ENCODE measurements at regions not wholly inside any gene's neighbourhood (a gene's known extent, or its start where the extent isn't known, plus 50 kb on each side); places are given as distances from the start of the nearest gene placed in this dataset.
"Not testable (repeated sequence)": the region's sequence is repeated elsewhere in the genome, so short reads cannot be mapped to it uniquely, and the experiment has no call there.

DNA sequence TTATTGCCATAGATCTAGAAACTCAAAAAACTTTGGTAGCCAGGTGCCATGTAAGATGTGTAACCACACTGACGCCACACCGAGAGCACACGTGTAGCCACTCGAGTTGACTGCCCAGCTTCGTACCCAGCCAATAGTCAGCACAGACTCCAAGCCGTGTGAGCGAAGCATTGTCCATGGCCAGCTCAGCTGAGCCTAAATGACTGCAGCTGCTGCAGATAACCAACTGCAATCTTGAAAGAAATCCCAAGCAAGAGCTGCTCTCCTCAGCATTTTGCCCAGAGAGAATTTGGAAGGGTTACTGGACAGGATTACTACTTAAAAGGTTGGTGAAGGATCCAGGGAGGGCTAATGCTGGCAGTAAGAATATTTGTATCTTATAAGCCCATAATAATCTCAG, 193.0 kb upstream of the THRB start:
- no peak for DNase-seq (ENCODE audit: low spot score)

DNA sequence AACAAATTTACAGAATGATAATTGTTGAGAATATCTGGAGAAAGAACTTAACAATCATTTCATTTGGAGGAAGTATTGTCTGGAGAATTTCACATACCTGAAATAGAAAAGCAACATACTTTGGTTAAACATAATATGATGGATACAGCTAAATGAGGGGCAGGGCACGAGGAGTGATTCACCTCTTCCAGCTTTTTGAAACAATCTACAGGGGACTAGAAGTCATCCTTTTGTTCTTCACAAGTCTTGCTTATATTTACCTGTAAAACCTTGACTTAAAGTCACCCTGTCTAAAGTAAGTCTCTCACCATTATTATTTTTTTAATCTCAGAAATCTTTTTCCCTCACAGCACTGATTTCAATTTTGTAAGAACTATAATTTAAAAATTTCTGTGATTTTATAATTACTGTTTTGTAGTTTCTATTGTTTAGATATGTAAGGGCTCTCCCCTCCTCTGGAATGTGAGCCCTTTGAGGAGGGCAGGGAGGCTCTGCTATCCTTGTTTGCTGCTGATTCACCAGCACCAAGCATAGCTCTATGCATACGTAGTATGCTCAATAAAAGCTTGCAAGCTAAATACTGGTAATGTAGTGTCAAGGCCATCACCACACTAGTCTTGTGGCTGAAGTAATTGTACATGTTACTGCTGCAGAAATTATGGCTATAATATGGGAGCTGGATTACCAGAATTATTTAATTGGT, 193.9 kb upstream of the THRB start:
- no peak for DNase-seq (ENCODE audit: low spot score)

DNA sequence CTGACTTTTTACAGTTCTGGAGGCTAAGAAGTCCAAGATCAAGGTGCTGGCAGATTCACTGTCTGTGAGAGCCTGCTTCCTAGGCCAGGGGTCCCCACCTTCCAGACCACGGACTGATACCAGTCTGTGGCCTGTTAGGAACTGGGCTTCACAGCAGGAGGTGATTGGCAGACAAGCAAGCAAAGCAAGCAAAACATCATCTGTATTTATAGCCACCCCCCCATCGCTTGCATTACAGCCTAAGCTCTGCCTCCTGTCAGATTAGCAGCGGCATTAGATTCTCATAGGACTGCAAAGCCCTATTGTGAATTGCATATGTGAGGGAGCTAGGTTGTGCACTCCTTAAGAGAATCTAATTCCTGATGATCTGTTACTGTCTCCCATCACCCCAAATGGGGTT, 194.7 kb upstream of the THRB start:
- DNase-seq (ENCODE audit: low spot score), result no peak

DNA sequence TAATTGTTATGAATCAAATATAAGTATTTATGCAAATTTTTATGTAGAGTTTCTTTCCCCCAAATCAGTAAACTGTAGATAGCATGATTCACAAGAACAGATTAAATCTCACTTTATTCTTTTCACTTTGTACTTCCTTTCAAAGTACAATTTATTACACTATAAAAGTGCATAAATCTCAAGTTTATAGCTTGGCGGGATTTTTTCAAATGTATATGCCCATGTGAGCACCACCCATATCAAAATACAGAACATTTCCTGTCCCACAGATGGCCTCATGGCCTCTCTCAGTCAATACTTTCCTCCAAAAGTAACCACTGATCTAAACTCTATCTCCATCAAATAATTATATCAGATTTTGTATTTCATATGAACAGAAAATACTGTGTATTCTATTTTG, 196.1 kb upstream of the THRB start:
- DNase-seq (ENCODE audit: low spot score), result no peak

DNA sequence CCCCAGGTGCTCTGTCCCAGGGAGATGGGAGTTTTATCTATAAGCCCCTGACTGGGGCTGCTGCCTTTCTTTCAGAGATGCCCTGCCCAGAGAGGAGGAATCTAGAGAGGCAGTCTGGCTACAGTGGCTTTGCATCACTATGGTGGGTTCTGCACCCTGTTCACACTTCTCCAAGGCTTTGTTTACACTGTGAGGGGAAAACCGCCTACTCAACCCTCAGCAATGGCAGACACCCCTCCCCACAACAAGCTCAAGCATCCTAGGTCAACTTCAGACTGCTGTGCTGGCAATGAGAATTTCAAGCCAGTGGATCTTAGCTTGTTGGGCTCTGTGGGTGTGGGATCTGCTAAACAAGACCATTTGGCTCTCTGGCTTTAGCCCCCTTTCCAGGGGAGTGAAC, 204.4 kb upstream of the THRB start:
- not testable (repeated sequence) for DNase-seq (ENCODE audit: low spot score)

DNA sequence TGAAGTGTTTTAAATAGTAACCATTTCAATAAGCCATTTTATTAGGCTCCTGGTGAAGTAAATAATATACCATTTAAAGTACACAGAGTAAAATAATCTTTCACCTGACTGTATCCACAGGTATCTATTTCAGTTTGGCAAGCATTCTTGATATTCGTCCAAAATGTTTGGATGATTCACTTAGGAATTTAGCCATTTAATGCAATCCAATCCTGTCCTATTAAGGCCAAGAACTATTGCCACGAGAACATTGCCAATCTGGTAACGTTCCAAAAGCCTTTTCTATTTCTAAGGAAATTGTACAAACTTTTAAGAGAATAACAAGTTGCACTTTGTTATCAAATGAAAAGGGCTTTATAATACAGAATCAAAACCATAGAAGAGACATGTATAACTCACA, 209.8 kb upstream of the THRB start:
- no peak for DNase-seq (ENCODE audit: low spot score)

DNA sequence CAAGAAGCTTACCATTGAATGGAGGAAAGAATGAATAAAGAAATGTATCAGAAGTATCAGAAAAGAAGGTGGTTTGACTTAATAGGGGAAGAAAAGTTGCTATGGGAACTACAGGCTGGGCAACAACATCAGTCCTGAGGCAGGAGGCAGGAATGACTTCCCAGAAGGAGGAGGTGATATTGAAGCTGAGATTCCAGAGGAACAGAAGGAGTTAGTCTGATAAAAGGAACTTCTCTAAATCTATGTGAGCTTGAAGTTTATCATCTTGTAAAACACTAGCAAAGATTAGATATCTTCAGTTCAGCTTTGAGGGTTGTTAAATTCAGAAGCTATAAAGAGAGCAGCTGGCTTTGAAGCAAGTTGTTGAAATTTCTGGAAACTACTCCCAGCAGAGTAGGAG, 213.3 kb upstream of the THRB start:
- no peak for DNase-seq (ENCODE audit: low spot score)

DNA sequence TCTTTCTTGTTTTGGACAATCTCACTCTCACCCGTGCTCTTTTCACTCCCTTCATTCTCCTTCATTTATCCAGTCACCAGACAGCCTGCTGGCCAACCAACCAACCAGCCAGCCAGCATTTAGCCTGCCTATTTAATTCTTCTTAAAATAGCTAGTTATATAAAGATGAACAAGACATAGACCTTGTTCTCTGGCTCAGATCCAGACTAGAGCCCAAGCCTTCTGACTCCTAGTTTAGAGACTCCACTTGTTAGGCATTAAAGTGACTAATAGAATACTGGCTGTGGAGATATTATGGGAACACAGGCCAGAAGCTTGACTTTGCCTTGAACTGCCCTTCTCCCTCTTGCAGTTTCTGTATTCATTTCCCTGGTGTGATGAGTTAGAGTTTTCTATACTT, 215.3 kb upstream of the THRB start:
- no peak for DNase-seq (ENCODE audit: low spot score)

DNA sequence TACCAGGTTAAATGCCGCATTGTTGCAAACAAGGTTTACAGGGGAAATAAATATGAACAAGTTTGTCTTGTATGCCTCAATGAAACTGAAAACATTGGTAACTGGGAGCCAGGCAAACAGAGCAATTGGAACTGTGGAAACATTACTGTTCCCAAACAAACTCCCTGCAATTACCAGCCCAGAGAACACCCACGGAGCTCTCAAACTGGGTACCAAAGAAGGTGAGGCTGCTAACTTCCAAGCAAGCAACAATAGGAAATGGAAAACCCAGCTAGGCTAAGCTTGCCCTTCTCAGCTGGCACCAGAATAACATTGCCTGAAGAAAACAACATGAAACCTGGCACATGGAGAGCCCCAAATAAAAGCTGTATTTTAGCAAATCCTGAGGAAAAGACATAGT, 218.9 kb upstream of the THRB start:
- DNase-seq (ENCODE audit: low spot score), result no peak

DNA sequence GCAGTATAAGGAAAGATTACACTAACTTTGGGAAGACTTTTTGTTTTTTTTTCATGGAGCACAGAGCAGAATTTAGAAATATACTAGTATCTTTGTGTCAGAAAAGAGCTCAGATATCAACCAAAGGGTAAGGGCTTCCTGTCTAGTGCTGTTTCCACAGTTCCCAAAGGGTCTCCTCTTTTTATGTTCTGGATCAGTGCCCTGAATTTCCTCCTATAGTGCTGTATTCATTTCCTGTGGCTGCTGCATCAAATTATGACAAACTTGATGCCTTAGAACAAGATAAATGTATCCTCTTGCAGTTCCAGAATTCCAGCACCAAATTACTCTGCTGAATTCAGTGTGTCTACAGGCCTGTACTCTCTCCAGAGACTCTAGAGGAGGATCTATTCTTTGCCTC, 219.8 kb upstream of the THRB start:
- no peak for DNase-seq (ENCODE audit: low spot score)

DNA sequence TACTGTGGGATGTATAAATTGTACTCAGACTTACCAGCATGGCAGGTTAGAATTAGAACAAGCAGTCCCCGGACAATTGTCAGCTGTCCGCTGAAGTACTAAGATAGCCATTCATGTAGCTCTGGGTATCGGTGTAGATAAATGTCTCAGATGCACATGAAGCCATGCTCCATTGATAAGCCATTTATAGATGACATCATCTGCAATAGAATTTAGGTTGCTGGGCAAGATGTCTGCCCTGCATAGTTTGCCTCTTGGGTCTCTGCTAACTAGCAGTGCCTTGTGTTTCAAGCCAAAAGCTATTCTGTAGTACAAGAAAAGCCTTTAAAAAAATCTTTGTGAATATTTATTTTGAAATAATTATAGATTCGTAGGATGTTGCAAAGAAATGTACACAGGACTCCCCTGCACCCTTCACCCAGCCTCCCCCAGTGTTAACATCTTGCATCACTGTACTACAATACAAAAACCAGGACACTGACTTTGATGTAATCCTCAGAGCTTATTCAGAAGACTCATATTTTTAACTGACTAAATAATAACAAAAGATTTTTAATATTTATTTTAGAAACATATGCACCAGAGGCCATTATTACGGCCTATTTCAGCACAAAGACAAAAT, 220.6 kb upstream of the THRB start:
- DNase-seq (ENCODE audit: low spot score), result no peak

DNA sequence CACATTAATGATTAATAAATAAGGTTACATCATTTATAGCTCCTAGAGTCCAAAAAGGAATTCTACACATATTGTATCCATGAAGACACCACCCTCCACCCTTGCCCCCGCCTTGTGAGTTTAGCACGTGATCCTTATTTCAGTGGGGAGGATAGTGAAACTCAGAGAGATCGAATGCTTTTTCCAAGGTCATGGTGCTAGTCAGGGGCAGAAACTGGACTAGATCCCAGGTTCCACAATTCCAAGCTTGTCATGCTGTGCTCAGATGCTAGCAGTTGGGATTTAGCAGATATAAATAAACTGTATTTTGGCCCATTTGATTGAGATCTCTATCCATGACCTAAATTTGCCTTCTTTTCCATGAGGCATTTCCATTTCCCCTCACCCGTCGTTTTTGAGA, 227.4 kb upstream of the THRB start:
- DNase-seq (ENCODE audit: low spot score), result no peak

DNA sequence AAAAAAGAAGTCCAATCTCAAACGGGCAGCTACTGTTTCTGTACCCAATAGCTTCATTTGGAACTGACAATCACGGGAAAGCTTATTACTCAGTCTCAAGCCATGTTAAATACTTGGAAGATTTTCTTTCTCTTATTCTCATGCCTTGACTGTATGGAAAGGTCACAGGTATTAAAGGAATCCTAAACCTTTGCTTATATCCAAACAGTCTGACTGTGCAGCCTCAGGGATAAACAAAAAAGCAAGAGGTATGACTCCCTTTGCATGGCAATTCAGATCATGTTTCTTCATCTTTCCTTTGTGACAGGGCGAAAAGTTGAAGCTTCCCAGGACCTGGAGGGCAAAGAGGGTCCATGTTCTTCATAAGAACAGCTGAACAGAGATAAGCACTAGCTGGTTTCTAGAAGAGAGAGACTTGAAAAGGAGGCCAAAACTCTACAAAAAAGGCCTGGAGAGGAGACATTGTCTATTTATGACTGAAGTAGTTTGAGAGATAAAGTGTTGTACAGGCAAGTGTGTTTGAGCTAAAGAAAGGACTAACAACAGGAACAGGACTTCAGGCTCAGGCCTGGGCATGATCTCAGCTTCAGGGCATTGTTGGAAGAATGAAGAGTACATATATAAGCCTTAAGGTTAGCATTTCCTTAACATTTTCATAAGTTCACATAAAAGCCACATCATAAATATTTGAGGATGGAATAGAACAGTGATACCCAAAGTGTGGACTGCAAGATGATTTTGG, 231.0 kb upstream of the THRB start:
- no peak for DNase-seq (ENCODE audit: low spot score)

DNA sequence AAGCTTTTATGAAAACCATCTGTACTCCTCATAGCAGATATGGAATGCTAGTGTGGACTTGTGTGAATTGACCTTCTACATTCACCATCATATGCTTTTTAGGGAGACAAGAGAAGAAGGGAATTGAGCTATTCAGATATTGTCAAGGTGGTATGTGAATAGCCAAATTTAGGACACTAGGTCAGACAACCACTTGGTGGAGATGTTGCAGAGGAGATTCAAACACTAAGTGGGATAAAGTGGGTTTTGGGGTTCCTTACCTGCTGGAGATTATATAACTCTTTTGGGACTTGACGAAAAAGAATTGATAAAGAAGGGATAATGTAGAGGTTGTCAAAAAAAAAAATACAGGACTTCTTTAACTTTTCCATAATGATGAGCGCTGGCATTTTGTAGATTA, 231.8 kb upstream of the THRB start:
- DNase-seq (ENCODE audit: low spot score), result no peak

DNA sequence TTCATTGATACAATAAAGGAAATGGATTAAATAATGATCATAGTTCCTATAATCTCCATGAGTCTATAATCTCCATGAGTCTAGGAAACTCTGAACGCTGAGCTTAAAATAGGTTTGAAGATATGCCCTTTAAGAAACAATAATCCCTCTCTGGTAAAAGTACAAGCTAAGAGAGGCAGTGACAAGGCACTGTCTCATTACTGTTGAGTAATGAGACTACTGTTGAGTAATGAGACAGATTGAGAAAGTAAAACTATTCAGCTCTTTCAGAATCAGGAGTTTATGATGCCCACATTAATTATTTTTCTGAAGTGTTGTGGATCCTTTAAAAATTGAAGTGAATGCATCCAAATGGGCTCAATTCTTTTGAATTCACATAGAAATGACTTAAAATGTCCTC, 235.5 kb upstream of the THRB start:
- no peak for DNase-seq (ENCODE audit: low spot score)

DNA sequence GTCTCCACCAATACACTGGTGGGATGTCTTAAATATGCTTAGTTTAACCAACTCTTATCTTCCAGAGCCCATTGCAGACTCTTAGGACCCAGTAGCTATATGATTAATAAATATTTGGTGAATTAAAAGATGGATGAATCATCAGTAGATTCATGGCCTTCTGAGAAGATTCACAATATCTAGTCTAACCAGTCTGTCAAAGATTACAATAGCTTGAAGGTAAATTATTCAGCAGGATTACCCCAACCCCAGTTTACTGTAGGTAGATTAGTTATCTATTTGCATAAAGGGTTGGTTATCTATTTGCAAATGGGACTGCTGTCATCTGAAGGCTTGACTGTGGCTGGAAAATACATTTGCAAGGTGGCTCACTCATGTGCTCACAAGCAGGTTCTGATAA, 239.4 kb upstream of the THRB start:
- DNase-seq (ENCODE audit: low spot score), result no peak

DNA sequence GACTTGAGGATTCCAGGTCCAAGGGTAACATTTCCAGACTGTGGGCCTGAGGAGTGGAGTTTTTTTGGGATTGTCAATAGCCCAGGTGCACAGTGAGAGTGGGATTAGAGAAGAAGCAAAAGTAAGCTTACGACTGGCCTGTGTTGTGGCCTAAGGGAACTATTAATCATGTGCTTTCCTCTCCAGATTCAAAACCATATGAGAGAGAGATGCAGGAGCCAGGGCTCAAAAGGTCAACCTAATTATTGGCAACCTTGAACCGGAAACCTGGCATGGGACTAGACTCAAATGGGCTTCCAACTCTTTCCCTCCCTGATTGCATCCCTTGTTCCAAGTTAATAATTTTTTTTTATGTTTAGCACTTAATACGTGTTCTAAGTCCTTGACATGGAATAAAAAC, 242.1 kb upstream of the THRB start:
- no peak for DNase-seq (ENCODE audit: low spot score)

DNA sequence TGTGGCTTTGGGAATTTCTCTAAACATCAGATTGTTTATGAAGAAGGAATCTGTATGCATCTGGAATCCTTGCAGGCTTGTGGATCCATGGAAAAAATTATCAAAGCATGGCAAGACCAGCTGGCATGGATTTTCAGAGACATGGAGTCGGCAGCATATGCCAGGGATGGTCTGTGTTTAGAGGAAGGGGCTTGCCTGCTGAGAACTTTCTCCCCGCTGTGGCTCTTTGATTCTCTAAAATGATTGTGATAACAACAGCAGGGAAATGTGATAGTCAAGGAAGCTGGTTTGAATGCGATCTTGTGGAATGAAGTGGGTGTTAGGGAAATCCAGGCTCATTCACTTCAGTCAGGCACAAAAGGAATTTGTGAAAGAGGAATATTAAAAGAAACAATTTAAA, 245.7 kb upstream of the THRB start:
- DNase-seq (ENCODE audit: low spot score), result no peak

DNA sequence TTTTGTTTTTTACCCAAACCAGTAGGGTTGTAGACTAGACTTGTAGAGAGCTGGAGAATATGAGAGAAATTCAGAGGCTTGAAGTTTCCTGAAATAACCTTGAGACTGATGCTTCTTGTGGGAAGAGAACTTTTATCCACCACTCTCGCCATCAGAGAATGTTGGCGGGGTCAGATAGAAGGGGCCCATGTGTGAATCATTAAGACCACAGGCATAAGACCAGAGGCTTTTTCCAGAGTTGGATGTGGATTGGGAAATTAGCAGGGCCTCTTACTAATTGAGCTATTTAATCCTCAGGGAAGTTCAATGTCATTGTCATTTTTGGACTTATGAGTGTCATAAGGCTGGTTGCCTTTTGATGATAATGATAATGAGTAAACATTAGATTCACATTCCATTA, 246.9 kb upstream of the THRB start:
- no peak for DNase-seq (ENCODE audit: low spot score)

DNA sequence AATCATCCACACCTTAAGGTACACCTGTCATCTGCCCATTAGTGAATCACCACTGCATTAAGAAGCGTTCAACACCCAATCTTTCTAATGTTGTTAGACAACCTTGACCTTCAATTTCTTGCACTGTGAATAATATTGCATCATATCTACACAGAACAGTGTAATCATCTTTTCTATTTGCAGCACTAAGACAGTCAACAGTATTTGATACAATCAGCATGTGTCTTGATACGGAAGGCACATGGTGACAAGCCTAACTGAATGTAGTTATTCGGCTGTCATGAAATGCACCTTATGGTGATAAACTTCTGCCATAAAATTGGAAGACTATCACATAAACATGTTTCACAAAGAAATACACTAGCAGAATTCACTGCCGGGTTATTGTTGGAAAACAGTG, 253.9 kb upstream of the THRB start:
- no peak for DNase-seq (ENCODE audit: low spot score)

DNA sequence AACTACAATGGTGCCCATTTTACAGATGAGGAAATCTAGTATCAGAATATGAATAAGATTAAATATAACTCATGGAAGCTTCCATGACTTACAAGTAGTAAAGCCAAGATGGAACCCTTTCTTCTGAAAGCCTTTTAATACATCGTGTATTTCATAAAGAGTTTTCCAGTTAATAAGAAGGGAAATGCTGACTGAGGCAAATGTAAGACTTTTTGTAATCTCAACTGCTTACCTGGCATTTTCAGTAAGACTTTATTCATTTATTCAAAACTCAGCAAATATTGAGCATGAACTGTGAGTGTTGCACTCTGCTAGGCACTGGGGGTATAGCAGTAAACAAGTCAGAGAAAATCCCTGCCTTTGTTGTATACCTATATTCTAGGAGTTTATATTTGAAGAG, 256.4 kb upstream of the THRB start:
- no peak for DNase-seq (ENCODE audit: low spot score)

DNA sequence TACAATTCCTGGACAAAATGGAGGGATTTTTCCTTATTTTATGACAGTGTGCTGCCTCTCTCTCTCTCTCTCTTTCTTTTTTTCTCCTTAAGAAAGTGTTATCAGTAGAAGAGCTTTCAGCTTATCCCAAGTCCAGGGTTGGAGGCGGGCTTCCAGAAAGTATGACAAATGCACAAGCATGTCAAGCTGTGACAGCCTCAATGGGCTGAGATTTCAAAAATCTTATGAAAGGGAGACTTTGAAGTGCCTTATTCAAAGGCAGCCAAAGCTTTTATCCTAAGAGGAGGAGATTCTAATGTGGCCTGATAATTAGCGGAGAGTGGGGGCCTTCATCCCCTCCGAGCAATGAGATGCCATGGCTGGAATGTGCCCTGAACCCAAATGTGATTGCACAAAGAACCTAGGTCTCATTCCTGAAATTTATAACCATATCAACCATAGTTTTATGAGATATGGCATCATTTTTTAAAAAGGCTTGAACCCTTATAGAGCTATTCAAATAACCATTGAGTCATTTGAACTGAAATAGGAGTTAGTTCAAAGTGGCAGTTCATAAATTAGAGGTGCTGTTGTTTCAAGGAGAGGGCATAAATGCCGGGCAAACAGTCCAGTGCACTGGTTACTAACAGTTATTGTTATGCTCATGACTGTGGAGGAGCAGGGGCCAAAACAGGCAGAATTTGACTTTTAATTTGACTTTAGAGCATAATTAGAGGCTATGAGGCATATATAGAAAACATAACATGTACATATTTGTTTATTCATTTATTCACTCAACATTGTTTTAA, 261.6 kb upstream of the THRB start:
- DNase-seq (ENCODE audit: low spot score), result no peak

DNA sequence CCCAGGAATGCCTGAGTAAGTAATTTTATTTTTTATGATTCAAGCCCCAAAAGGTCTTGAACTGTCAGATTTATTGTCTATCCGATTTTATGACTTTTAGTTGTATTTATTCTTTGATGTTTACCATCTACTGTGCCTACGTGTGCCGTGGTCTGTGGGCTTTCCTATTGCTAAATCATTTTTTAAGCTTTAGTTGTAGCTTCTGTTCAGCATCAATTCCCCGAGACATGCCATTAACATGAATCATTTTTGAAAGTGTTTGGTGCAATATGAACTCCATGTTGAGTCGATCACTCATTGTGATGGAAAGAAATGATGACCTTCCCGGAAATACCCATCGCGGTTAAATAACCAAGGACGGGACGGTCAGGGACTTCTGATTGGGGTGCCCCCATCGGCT, 268.7 kb upstream of the THRB start:
- DNase-seq (ENCODE audit: low spot score), result no peak

Data from hepatic stellate cell (primary cell).